ENCODE measurements at regions not wholly inside any gene's neighbourhood (a gene's known extent, or its start where the extent isn't known, plus 50 kb on each side); places are given as distances from the start of the nearest gene placed in this dataset.
"Not testable (repeated sequence)": the region's sequence is repeated elsewhere in the genome, so short reads cannot be mapped to it uniquely, and the experiment has no call there.

- no peak for DNase-seq
Observed at GRCh38 chr14:47935332-47935731, 259.9 kb upstream of the MDGA2 start.

GRCh38 chr14:47929334-47929733 is 253.9 kb upstream of the MDGA2 start:
- DNase-seq = no peak

GRCh38 chr14:47921133-47921532 is 245.7 kb upstream of the MDGA2 start:
- no peak for DNase-seq

- DNase-seq = no peak
Observed at GRCh38 chr14:47919997-47920396, 244.6 kb upstream of the MDGA2 start.

GRCh38 chr14:47919334-47919846 is 244.0 kb upstream of the MDGA2 start:
- no peak for DNase-seq

GRCh38 chr14:47917344-47917954 is 242.0 kb upstream of the MDGA2 start:
- no peak for DNase-seq

- DNase-seq = not testable (repeated sequence)
Observed at GRCh38 chr14:47901141-47901540, 225.7 kb upstream of the MDGA2 start.

- DNase-seq = no peak
Observed at GRCh38 chr14:47899685-47900084, 224.3 kb upstream of the MDGA2 start.

GRCh38 chr14:47874350-47874749 is 198.9 kb upstream of the MDGA2 start:
- no peak for DNase-seq

GRCh38 chr14:47872588-47872987 is 197.2 kb upstream of the MDGA2 start:
- DNase-seq = no peak

- DNase-seq = no peak
Observed at GRCh38 chr14:47863441-47863840, 188.0 kb upstream of the MDGA2 start.

GRCh38 chr14:47857646-47858045 is 182.2 kb upstream of the MDGA2 start:
- no peak for DNase-seq

- no peak for DNase-seq
Observed at GRCh38 chr14:47852278-47852677, 176.9 kb upstream of the MDGA2 start.

- no peak for DNase-seq
Observed at GRCh38 chr14:47846008-47846407, 170.6 kb upstream of the MDGA2 start.

- DNase-seq = no peak
Observed at GRCh38 chr14:47843236-47843635, 167.8 kb upstream of the MDGA2 start.

- DNase-seq = no peak
Observed at GRCh38 chr14:47833011-47833410, 157.6 kb upstream of the MDGA2 start.

- no peak for DNase-seq
Observed at GRCh38 chr14:47826809-47827208, 151.4 kb upstream of the MDGA2 start.

GRCh38 chr14:47822326-47822725 is 146.9 kb upstream of the MDGA2 start:
- no peak for DNase-seq

GRCh38 chr14:47821135-47821534 is 145.7 kb upstream of the MDGA2 start:
- DNase-seq = no peak

GRCh38 chr14:47790477-47790876 is 115.1 kb upstream of the MDGA2 start:
- no peak for DNase-seq

- no peak for DNase-seq
Observed at GRCh38 chr14:47785058-47785457, 109.7 kb upstream of the MDGA2 start.

- DNase-seq = no peak
Observed at GRCh38 chr14:47778631-47779030, 103.2 kb upstream of the MDGA2 start.

GRCh38 chr14:47772652-47773051 is 97.2 kb upstream of the MDGA2 start:
- no peak for DNase-seq

- DNase-seq = no peak
Observed at GRCh38 chr14:47763188-47763854, 87.9 kb upstream of the MDGA2 start.

- no peak for DNase-seq
Observed at GRCh38 chr14:47746986-47747385, 71.6 kb upstream of the MDGA2 start.
